Mucosa of descending colon (tissue), 3 donors: ENCODE measurements at regions not wholly inside any gene's neighbourhood (a gene's known extent, or its start where the extent isn't known, plus 50 kb on each side); places are given as distances from the start of the nearest gene placed in this dataset.

Experiments used
- ATAC-seq: fragments of 200-7000 bp; cut with Tn5 transposase; one replicate; pipeline ENCODE4 v1.9.1; 2020; ENCODE audit warnings: mild to moderate bottlenecking, moderate library complexity
- DNase-seq, 3 donors: peaks; one replicate each; pipeline ENCODE4 v3.0.0-alpha.2; 2020
- H3K36me3 ChIP-seq: fragments of 200-600 bp; one replicate; pipeline ENCODE4 v1.8.0; 2021; ENCODE audit warnings: low read depth, mild to moderate bottlenecking
- H3K4me1 ChIP-seq: fragments of 200-600 bp; one replicate; pipeline ENCODE4 v1.8.0; 2021; ENCODE audit warnings: low read depth, mild to moderate bottlenecking
- H3K4me3 ChIP-seq: fragments of 200-600 bp; one replicate; pipeline ENCODE4 v1.8.0; 2021; ENCODE audit warnings: mild to moderate bottlenecking
- H3K9me3 ChIP-seq: fragments of 200-600 bp; one replicate; pipeline ENCODE4 v1.8.0; 2021; ENCODE audit warnings: mild to moderate bottlenecking
- CTCF ChIP-seq: fragments of 200-600 bp; IDR thresholded peaks from one replicate; pipeline ENCODE4 v1.8.0; 2022; ENCODE audit warnings: antibody characterized with exemption, mild to moderate bottlenecking
- intact Hi-C, 2 donors: fragments of 100-400 bp; cut with DNase I in 1 of 2; cut with micrococcal nuclease in 1 of 2; formaldehyde crosslinking; loops; one replicate each; pipeline versions ENCODE4 v1.11.0 to v1.11.1; 2022; cut with DNase I, micrococcal nuclease
- donor health status: DM: no; HTN: no; CAD: no; lungs with moderate emphysema.
- donor health status: DM: no; HTN: no; CAD: no.
- donor health status: DM: no; HTN: yes; CAD: no.

GRCh38 chr19:29015569-29015968 is 197.4 kb downstream of the UQCRFS1 start:
- intact Hi-C loops = no loop called here
- ATAC-seq = no peak
- no peak for TF ChIP-seq CTCF
- Histone ChIP-seq H3K4me3 (no peak overlapping the region), H3K4me1 (no peaks in the 10 kb centered on the region), H3K9me3 (no peaks in the 10 kb centered on the region), H3K36me3 (no peaks in the 10 kb centered on the region)
- DNase-seq = no peak

DNA sequence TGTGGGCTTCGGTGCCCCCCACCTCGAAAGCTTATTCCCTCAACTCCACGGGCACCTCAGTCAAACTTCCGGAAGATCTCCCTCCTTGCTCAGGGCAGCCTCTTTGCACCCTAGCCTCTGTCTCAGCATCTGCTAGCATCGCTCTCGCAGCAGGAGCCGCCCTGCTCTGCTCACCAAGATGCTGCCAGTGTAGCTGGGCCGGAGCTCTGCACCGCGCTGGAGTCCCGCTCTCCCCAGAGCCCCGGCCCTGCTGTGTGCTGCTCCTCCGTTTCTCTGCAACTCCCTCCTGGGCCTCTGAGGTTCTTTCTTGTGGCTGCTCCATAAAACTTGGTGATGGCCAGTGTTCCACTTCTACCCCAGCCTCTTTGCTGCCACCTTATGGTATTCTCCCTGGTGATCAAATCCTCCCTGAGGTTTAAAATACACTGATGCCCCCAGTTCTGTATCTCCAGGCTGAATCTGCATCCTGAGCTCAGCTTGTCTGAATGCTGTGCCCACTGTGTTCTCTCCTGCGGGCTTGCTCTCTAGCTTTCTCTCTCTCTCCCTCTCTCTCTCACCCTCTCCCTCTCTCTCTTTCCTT is 198.0 kb downstream of the UQCRFS1 start:
- Histone ChIP-seq H3K9me3 (no peaks in the 10 kb centered on the region), H3K4me1 (no peaks in the 10 kb centered on the region), H3K36me3 (no peaks in the 10 kb centered on the region), H3K4me3 (no peak overlapping the region)
- DNase-seq (no peak), ATAC-seq (no peak)
- intact Hi-C loops = no loop called here
- no peak for TF ChIP-seq CTCF

- H3K36me3 ChIP-seq = no peaks in the 10 kb centered on the region
- H3K4me3 ChIP-seq = no peak overlapping the region
- TF ChIP-seq CTCF = no peak
- DNase-seq = no peak
- no peaks in the 10 kb centered on the region for H3K9me3 ChIP-seq
- no peak for ATAC-seq
- H3K4me1 ChIP-seq = no peaks in the 10 kb centered on the region
- intact Hi-C loops = no loop called here
Measured at GRCh38 chr19:29013988-29014387, 199.0 kb downstream of the UQCRFS1 start.

- TF ChIP-seq CTCF = no peak
- ATAC-seq (no peak), DNase-seq (no peak)
- H3K36me3 ChIP-seq = no peaks in the 10 kb centered on the region
- no peaks in the 10 kb centered on the region for H3K4me1 ChIP-seq
- H3K9me3 ChIP-seq = no peaks in the 10 kb centered on the region
- no peak overlapping the region for H3K4me3 ChIP-seq
- intact Hi-C loops = no loop called here
Measured at GRCh38 chr19:29013325-29013724, 199.6 kb downstream of the UQCRFS1 start.

DNA sequence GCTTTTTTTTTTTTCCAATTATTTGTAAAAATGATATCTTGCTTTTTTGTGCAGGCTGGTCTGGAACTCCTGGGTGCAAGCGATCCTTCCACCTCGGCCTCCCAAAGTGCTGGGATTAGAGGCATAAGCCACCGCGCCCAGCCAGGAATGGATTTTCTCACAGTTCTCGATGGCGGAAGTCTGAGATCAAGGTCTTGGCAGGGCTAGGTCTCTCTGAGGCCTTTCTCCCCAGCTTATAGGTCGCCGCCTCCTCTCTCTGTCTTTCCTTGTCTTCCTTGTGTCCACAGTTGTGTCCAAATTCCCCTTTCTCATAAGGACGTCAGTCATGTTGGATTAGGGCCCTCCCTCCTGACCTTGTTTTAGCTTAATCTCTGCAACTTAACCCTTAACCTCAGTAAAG is 200.5 kb downstream of the UQCRFS1 start:
- Histone ChIP-seq H3K36me3 (no peaks in the 10 kb centered on the region), H3K4me1 (no peaks in the 10 kb centered on the region), H3K4me3 (no peak overlapping the region), H3K9me3 (no peaks in the 10 kb centered on the region)
- ATAC-seq (no peak), DNase-seq (no peak)
- intact Hi-C loops = no loop called here
- no peak for TF ChIP-seq CTCF

DNA sequence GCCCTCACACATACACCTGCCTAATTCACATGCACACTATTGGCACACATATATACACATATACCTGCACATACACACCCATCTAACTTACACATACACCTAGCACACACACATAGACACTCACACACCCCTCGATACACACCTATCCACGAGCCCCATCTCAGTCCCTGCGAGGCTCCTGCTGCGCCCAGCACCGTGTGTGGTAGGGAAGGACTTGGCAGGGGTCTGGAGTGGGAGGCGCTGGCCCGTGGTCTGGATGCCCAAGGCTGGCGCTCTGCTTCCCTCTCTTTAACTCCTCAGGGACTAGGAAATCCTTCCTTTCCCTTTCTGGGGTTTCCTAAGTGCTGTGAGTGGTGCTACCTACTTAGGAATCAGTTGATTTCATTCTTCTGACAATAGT is 202.7 kb downstream of the UQCRFS1 start:
- intact Hi-C loops = no loop called here
- no peaks in the 10 kb centered on the region for H3K9me3 ChIP-seq
- H3K36me3 ChIP-seq = no peaks in the 10 kb centered on the region
- no peaks in the 10 kb centered on the region for H3K4me1 ChIP-seq
- no peak for TF ChIP-seq CTCF
- DNase-seq = no peak
- H3K4me3 ChIP-seq = no peak overlapping the region
- ATAC-seq = no peak
